Tibial artery (tissue), 4 donors: ENCODE measurements at regions not wholly inside any gene's neighbourhood (a gene's known extent, or its start where the extent isn't known, plus 50 kb on each side); places are given as distances from the start of the nearest gene placed in this dataset.
A peak's percentile ranks its signal among the peaks of the same experiment; 100 is the strongest.
"Not testable (repeated sequence)": the region's sequence is repeated elsewhere in the genome, so short reads cannot be mapped to it uniquely, and the experiment has no call there.

Experiments
- DNase-seq, 2 donors: peaks; one replicate each; pipeline ENCODE4 v3.0.0-alpha.2; 2019
- H3K27ac ChIP-seq, 2 donors: fragments of 200-600 bp; sonication (generic) in 1 of 2; 1 replicate in 1 of 2; 2 replicates in 1 of 2; pipeline ENCODE4 v1.5.1; 2018 to 2019; ENCODE audit warnings: mild to moderate bottlenecking in 1 of 2
- H3K27me3 ChIP-seq, 2 donors: fragments of 200-600 bp; sonication (generic) in 1 of 2; one replicate each; pipeline versions ENCODE4 v1.5.1 to v1.6.0; 2016 to 2019
- H3K36me3 ChIP-seq, 3 donors: fragments of 200-600 bp; sonication (generic) in 2 of 3; one replicate each; pipeline ENCODE4 v1.5.1; 2016 to 2019; ENCODE audit warnings: mild to moderate bottlenecking in 2 of 3
- H3K4me1 ChIP-seq, 4 donors: fragments of 200-600 bp; sonication (generic) in 2 of 4; 1 replicate in 3 of 4; 2 replicates in 1 of 4; pipeline ENCODE4 v1.5.1; 2016 to 2019
- H3K4me3 ChIP-seq, 2 donors: fragments of 200-600 bp; sonication (generic) in 1 of 2; 1 replicate in 1 of 2; 2 replicates in 1 of 2; pipeline ENCODE4 v1.5.1; 2018 to 2019; ENCODE audit warnings: mild to moderate bottlenecking in 2 of 2
- H3K9me3 ChIP-seq, 3 donors: fragments of 200-600 bp; sonication (generic) in 1 of 3; one replicate each; pipeline ENCODE4 v1.5.1; 2016 to 2019
- CTCF ChIP-seq, 2 experiments: fragments of 200-600 bp in 1 of 2; fragments of 450-650 bp in 1 of 2; IDR thresholded peaks; one replicate each; pipeline ENCODE4 v1.5.1; 2017 to 2019; ENCODE audit warnings: antibody characterized with exemption in 2 of 2, mild to moderate bottlenecking in 1 of 2, moderate library complexity in 1 of 2
- intact Hi-C: fragments of 100-400 bp; cut with DNase I; formaldehyde crosslinking; loops from one replicate; pipeline ENCODE4 v1.15.0; 2023; ENCODE audit warnings: low total_unique reads

DNA sequence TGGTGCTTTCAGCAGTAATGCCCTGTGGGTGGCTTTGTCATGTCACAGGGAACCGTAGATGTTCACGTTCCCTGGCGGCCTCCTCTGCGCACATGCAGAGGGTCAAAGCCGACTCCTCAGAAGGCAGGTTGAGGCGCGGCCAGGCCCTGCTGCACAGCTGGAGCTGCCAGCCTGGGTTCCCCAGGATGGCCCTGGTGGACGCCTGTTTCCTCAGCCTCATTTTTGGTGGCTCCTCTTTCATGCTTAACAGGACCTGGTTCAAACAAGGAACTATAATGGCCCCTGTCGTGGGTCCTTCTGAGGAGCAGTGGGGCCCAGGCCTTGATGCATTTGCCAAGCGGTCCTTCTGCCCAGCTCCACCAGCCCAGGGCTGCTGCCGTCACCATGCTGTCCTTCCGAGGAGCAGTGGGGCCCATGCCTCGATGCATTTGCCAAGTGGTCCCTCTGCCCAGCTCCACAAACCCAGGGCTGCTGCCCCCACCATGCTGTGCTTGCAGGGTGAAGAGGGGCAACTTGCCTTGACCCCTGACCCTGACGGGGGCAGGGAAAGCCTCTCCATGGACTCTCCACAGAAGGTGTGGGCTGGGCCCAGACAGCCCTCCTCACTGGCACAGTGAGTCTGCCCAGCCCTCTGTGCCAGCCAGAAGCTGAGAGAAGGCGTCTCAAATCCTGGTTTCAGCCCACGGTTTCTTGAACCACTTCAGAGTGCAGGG is 338.2 kb downstream of the TCERG1L start:
- no peaks in the 10 kb centered on the region for H3K4me1 ChIP-seq
- no peaks in the 10 kb centered on the region for H3K36me3 ChIP-seq
- TF ChIP-seq CTCF (IDR thresholded peaks at IDR 0.05), result no peak
- intact Hi-C loops, result no loop called here
- H3K9me3 ChIP-seq, result no peaks in the 10 kb centered on the region
- no peaks in the 10 kb centered on the region for H3K27me3 ChIP-seq
- no peak overlapping the region for H3K4me3 ChIP-seq
- no peak overlapping the region for H3K27ac ChIP-seq
- DNase-seq, result peak in 1 of 2 donors; percentile 5

DNA sequence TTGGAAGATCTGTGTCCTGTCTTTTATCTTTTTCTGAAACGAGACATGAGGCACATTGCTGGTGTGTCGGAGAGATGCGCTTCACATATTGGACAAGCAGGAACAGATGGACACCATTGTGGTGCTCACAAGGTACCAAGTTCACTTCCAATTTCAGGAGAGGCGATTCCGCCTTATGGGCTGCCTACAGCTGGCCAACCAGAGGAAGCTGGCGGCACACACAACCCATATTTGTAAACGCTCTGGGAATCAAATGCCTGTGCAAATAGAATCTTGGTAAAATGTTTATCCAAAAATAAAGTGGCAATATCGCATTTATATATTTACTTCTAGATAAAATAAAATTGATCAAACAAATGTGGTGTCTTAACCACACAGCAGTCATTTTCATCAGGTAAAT is 337.4 kb downstream of the TCERG1L start:
- no peak for DNase-seq
- Histone ChIP-seq H3K4me3 (no peak overlapping the region), H3K4me1 (no peaks in the 10 kb centered on the region), H3K9me3 (no peaks in the 10 kb centered on the region), H3K27ac (no peak overlapping the region), H3K27me3 (no peaks in the 10 kb centered on the region), H3K36me3 (no peaks in the 10 kb centered on the region)
- intact Hi-C loops, result no loop called here
- no peak for TF ChIP-seq CTCF (IDR thresholded peaks at IDR 0.05)

GRCh38 chr10:130975351-130975750 is 336.2 kb downstream of the TCERG1L start:
- DNase-seq, H3K4me1 ChIP-seq, H3K27me3 ChIP-seq, H3K27ac ChIP-seq, intact Hi-C loops, H3K9me3 ChIP-seq, H3K36me3 ChIP-seq, H3K4me3 ChIP-seq: not testable (repeated sequence)

DNA sequence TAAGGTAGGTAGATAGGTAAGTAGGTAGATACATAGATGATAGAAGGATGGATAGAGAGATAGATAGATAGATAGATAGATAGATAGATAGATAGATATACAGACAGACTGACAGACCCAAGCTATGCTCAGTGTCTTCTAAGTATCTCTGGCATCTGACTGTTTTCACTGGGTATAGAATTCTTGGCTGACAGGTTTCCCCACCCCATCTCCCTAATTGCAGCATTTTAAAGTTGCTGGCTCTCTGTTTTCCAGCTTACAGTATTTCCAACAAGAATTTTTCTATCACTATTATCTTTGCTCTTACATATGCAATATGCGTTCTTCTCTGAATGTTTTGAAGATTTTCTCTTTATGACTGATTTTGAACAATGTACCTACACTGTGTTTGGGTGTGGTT is 328.7 kb downstream of the TCERG1L start:
- no peak overlapping the region for H3K27ac ChIP-seq
- H3K4me1 ChIP-seq, result no peaks in the 10 kb centered on the region
- H3K36me3 ChIP-seq, result no peaks in the 10 kb centered on the region
- H3K27me3 ChIP-seq, result no peaks in the 10 kb centered on the region
- no peaks in the 10 kb centered on the region for H3K9me3 ChIP-seq
- intact Hi-C loops, result no loop called here
- H3K4me3 ChIP-seq, result no peak overlapping the region
- no peak for TF ChIP-seq CTCF (IDR thresholded peaks at IDR 0.05)
- DNase-seq, result no peak

DNA sequence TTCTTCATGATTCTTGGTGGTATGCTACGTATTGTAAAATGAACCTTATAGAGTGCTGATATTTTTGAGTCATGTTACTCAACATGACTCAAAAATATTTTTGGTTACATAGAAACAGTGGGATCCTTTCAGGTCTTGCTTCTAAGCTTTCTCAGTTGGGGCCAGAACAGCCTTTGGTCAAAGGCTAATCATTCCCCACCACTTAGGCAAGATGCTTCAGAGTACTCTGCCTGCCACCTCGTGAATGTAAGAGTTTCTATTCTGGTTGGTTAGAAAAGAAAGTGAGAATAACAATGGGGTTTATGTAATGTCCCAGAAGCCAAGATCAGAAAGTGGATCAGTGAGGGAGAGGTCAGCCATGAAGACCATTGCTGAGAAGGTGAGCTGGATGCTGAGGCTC is 327.8 kb downstream of the TCERG1L start:
- Histone ChIP-seq H3K4me1 (no peaks in the 10 kb centered on the region), H3K27me3 (no peaks in the 10 kb centered on the region), H3K36me3 (no peaks in the 10 kb centered on the region), H3K4me3 (no peak overlapping the region), H3K27ac (no peak overlapping the region), H3K9me3 (no peaks in the 10 kb centered on the region)
- TF ChIP-seq CTCF (IDR thresholded peaks at IDR 0.05), result no peak
- DNase-seq, result no peak
- intact Hi-C loops, result no loop called here

DNA sequence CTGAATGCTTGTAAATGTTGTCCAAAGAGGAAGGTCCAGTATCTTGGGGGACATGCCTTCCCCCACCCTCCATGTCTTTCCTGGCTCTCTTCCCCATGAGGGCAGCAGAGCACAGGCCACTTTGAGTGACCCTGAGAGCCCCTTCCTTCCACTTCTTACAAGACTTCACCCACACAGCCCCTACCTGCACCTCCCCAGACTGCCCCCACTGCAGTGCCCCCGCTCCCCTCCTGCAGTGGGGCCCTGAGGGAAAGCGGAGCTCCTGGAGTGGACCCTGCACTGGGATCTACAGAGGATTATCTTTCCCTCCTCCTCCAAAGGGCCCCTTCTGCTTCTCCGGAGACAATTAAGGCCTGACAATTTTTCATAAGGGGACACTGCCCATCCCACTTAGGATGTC is 326.8 kb downstream of the TCERG1L start:
- no peak overlapping the region for H3K27ac ChIP-seq
- no peaks in the 10 kb centered on the region for H3K36me3 ChIP-seq
- no peaks in the 10 kb centered on the region for H3K27me3 ChIP-seq
- intact Hi-C loops, result no loop called here
- no peaks in the 10 kb centered on the region for H3K4me1 ChIP-seq
- no peak overlapping the region for H3K4me3 ChIP-seq
- no peak for DNase-seq
- no peak for TF ChIP-seq CTCF (IDR thresholded peaks at IDR 0.05)
- no peaks in the 10 kb centered on the region for H3K9me3 ChIP-seq
